Activated CD4-positive, alpha-beta T cell treated with anti-CD3 and anti-CD28 coated beads, Interleukin-2, Interleukin-4, amounts not matched to agents 100 ng/mL and 50 ng/mL, durations not matched to agents 16 hours and 8 hours (primary cell): ENCODE measurements at regions not wholly inside any gene's neighbourhood (a gene's known extent, or its start where the extent isn't known, plus 50 kb on each side); places are given as distances from the start of the nearest gene placed in this dataset.

ENCODE experiments used
- DNase-seq: peaks from one replicate; pipeline ENCODE4 v3.0.0-alpha.2; 2020; ENCODE audit warnings: low spot score

GRCh38 chr2:94939349-94939748 is 68.1 kb downstream of the TEKT4 start:
- no peak for DNase-seq

- no peak for DNase-seq
Observed at GRCh38 chr2:94947097-94948016, 76.1 kb downstream of the TEKT4 start.

DNA sequence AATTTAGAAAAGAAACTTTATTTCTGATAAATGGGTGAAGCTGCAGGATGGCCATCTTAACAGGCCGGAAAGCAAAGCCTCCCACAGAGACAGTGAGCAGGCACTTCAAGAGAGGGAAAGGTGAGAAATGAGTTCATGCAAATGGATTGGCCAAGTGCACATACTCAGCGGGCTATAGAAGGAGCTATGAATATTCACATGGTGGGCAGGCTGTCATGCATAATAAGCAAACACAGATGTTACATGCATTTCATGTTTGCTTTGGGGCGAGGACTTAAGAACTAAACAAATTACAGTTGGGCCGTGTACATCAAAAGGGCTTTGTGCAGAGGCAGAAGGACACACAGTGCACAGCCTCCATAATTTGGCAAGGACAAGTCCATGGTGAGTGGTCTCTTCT is 69.8 kb upstream of the MAL start:
- DNase-seq, result no peak

DNA sequence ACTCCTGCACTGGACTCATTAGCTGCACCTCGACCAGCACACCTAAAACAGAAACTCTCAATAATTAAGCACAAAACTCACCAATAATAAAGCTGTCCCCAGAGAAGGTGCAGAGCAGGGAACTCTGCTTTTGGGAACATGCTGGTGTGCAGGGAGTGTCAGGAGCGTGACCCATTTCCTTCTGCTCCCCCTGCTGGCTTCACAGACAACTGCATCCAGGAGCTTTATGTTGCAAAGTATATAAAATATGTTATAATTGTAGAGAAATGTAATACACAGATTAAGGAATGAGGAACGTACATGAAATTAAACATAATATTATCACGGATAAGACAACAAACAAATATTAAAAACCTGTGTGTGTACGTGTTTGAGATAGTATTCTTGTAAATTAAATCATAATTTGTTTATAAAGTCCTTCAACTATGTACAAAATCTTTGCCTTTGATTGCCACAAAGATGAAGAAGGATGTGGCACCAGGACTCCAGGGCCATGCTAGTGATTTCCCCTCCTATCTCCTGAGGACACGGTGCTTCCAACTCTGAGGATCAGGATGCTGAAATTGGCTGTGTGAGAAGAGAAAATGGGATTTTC is 68.6 kb upstream of the MAL start:
- peak; percentile 34 for DNase-seq

DNA sequence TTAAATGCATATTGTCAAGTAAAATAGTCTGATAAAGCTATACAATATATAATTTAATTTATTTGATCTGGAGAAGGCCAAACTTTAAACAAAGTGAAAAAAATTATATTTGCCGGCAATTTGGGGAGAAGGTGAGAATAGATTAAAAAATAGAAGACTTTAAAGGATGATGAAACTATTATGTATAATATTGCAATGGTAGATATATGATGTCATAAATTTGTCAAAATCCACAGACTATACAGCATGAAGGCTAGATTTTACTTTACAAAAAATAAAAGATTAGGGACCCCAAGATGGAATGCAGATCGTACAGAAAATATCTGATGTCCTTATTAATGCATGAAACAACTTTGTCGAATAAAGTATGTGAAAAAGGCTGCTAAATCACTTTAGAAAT is 67.3 kb upstream of the MAL start:
- no peak for DNase-seq

- DNase-seq, result no peak
Observed at GRCh38 chr2:94960266-94960665, 65.2 kb upstream of the MAL start.

GRCh38 chr2:94960751-94961150 is 64.8 kb upstream of the MAL start:
- DNase-seq, result no peak

DNA sequence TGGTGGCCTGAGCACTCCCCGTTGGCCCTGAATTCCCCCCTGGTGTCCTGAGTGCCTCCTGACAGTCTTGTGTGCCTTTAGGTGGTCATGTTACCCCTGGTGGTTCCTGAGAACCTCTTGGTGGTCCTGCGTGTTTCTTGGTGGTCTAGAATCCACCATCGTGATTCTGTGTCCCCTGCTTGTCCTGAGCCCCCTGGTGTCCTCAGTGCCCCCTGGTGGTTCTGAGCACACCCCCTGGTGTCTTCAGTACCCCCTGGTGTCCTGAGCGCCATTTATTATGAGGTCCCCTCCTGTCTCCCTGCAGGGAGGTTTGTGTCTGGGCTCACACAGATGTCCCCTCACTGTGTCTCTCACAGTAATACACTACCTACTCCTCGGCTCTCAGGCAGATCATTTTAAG is 61.3 kb upstream of the MAL start:
- no peak for DNase-seq

GRCh38 chr2:94966689-94967088 is 58.8 kb upstream of the MAL start:
- DNase-seq, result no peak

GRCh38 chr2:94970353-94970752 is 55.2 kb upstream of the MAL start:
- DNase-seq, result no peak
